ENCODE measurements at regions not wholly inside any gene's neighbourhood (a gene's known extent, or its start where the extent isn't known, plus 50 kb on each side); places are given as distances from the start of the nearest gene placed in this dataset.

- DNase-seq (ENCODE audit: low read depth in 1 of 2, low spot score in 1 of 2) (no peak), ATAC-seq (no peak), FAIRE-seq (no peak)
- Histone ChIP-seq H3K27ac (no peak overlapping the region), H3K9me3 (no peaks in the 10 kb centered on the region), H3K4me1 (no peaks in the 10 kb centered on the region), H3K4me3 (no peak overlapping the region), H3K4me2 (no peak overlapping the region)
- CTCF ChIA-PET, result interaction anchor here (1.5 kb wide), 1 partner anchor 17 kb away, joined by 3 read pairs; no protein-coding TSS in a partner anchor
- no peak for TF ChIP-seq JUN (IDR thresholded peaks at IDR 0.05)
- no peak for TF ChIP-seq ZSCAN20 (CRISPR knock-in tag; IDR thresholded peaks at IDR 0.05)
- no peak for TF ChIP-seq ATOH8 (CRISPR knock-in tag; IDR thresholded peaks at IDR 0.05; ENCODE audit: low read depth)
- no peak for TF ChIP-seq EHMT2 (IDR thresholded peaks at IDR 0.05; ENCODE audit: low read depth)
- TF ChIP-seq MYC (IDR thresholded peaks at IDR 0.05; ENCODE audit: borderline replicate concordance, low read length), result no peak
- TF ChIP-seq RARB (CRISPR knock-in tag; IDR thresholded peaks at IDR 0.05), result no peak
- no peak for TF ChIP-seq HOXA7 (CRISPR knock-in tag; IDR thresholded peaks at IDR 0.05)
- no peak for TF ChIP-seq REST (IDR thresholded peaks at IDR 0.05)
- no peak for TF ChIP-seq TP53 (CRISPR knock-in tag; IDR thresholded peaks at IDR 0.05)
- no peak for TF ChIP-seq BHLHE40 (IDR thresholded peaks at IDR 0.05; ENCODE audit: low read depth, low read length)
- no peak for TF ChIP-seq PBX3 (IDR thresholded peaks at IDR 0.05)
- no peak for TF ChIP-seq RNF2 (IDR thresholded peaks at IDR 0.05; ENCODE audit: borderline replicate concordance, low read depth)
- TF ChIP-seq ELK1 (IDR thresholded peaks at IDR 0.05; ENCODE audit: low read depth, low read length), result no peak
- TF ChIP-seq NR3C1 (IDR thresholded peaks at IDR 0.05), result no peak
- TF ChIP-seq HMGXB4 (CRISPR knock-in tag; IDR thresholded peaks at IDR 0.05; ENCODE audit: borderline replicate concordance), result no peak
- no peak for TF ChIP-seq NFE2L2 (conservative IDR thresholded peaks at IDR 0.05; ENCODE audit: low read length)
- TF ChIP-seq CHD2 (IDR thresholded peaks at IDR 0.05; ENCODE audit: low read length, partially characterized antibody), result no peak
- no peak for TF ChIP-seq HDAC2 (IDR thresholded peaks at IDR 0.05)
- POLR2A ChIA-PET, result no interaction called here
Measured at GRCh38 chr12:23186950-23187349, 562.0 kb downstream of the ETNK1 start.

- ATAC-seq (no peak), DNase-seq (ENCODE audit: low read depth in 1 of 2, low spot score in 1 of 2) (no peak), FAIRE-seq (no peak)
- H3K4me3 ChIP-seq, result no peak overlapping the region
- no peak overlapping the region for H3K27ac ChIP-seq
- H3K4me2 ChIP-seq, result no peak overlapping the region
- no peak for TF ChIP-seq FOSL2 (IDR thresholded peaks at IDR 0.05)
- no peak for TF ChIP-seq FOSL2 (CRISPR knock-in tag; IDR thresholded peaks at IDR 0.05)
- TF ChIP-seq BHLHE40 (IDR thresholded peaks at IDR 0.05; ENCODE audit: low read depth, low read length), result no peak
- no peak for TF ChIP-seq MAX (IDR thresholded peaks at IDR 0.05)
- no peak for TF ChIP-seq ZSCAN20 (CRISPR knock-in tag; IDR thresholded peaks at IDR 0.05)
- no peak for TF ChIP-seq TFCP2L1 (CRISPR knock-in tag; IDR thresholded peaks at IDR 0.05)
- TF ChIP-seq FOSB (CRISPR knock-in tag; IDR thresholded peaks at IDR 0.05), result no peak
- ChIA-PET CTCF (interaction anchor here (0.9 to 1.2 kb wide), 2 partner anchors 10 to 12 kb away, joined by 3 to 4 read pairs; no protein-coding TSS in a partner anchor), POLR2A (no interaction called here)
- H3K9me3 ChIP-seq, result no peaks in the 10 kb centered on the region
- no peaks in the 10 kb centered on the region for H3K4me1 ChIP-seq
- WGBS (ENCODE audit: missing lambda C conversion rate), result 6% methylated on average over 2 of the region's 2 CpGs
Measured at GRCh38 chr12:23193552-23193951, 568.6 kb downstream of the ETNK1 start.

All from A549 (cell line).